Stimulated activated CD4-positive, alpha-beta T cell treated with anti-CD3 and anti-CD28 coated beads, Interleukin-12 subunit alpha, Interleukin-12 subunit beta, amount 100 ng/mL, for 48 hours (primary cell): ENCODE measurements at regions not wholly inside any gene's neighbourhood (a gene's known extent, or its start where the extent isn't known, plus 50 kb on each side); places are given as distances from the start of the nearest gene placed in this dataset.
A peak's percentile ranks its signal among the peaks of the same experiment; 100 is the strongest.

ENCODE experiments used
- DNase-seq, 3 donors: peaks; one replicate each; pipeline ENCODE4 v3.0.0-alpha.2; 2020; ENCODE audit warnings: low read depth in 2 of 3, low spot score in 1 of 3

DNA sequence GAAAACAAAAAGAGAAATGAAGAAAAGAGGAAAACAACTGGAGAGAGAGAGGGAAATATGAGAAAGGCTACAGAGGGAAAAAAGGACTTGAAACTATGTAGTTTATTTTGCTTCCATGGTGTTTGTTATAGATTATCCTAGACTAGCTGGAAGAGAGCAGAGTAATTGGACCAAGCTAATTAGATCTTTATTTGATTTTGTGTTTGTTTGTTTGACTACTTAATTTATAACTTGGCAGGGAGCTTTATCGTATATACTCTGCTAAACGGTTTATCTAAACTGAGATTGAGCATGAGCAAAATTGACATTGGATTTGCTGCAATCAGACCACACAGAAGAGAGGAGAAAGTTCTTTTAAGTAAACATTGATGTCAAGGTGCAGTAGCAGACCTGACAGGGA lies 443.8 kb upstream of the USP24 start:
- DNase-seq: no peak

DNA sequence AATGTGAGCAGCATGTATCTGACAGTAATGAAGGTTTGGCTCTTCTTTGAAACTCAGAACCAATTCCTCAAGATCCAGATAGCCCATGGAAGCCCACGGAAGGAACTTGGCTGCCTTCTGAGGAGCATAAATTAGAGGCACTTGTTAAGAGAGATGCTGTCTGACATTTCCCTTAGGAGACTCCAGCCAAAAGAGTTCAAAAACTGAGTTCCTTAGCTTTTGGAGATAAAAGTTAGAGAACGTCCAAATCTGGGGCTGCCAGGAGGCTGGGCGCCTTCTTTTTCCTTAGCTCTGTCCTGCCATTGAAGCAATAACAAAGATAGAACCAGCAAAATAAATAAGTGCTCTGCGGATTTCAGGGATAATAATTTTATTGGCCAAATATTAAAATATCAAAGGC lies 439.6 kb upstream of the USP24 start:
- DNase-seq: no peak

DNA sequence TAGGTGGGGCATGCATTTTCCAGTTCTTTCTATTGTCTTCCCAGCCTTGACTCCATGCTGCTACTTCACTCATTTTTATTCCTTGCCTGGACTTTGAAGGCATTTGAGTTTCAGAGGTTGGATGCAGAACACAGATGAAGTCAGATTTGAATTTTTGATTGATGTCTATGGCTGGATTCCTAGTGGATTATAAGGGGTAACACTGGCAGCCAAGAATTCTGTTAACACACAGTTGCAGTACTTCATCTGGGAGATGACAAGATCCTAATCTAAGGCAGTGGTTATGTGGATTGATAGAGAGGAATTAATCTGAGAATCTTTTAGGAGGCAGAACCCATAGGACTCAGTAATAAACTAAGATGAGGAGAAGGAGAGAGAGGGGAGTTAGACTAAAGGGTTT lies 439.0 kb upstream of the USP24 start:
- DNase-seq: no peak

- no peak for DNase-seq
Measured at GRCh38 chr1:55650444-55650843, 435.3 kb upstream of the USP24 start.

GRCh38 chr1:55646181-55646580 lies 431.0 kb upstream of the USP24 start:
- no peak for DNase-seq

DNA sequence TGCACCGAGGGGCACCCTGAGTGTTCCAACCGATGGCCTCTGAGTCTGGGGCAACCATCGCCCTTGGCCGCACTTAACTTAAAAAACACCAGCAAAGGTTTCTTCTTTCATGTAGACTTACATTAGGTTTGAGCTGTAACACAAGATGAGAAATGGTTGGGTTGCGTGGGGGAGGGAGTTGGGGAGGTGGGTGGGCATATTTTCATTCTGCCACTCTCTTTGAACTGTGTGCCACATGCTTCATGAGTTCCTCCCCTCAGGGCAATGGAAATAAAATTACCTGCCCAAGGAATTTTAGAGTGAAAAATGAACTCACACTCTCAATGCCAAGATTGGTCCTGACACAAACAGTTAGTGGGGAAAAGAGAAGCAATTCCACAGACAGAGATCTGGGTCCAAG lies 430.1 kb upstream of the USP24 start:
- no peak for DNase-seq

- DNase-seq: no peak
Measured at GRCh38 chr1:55641947-55642346, 426.8 kb upstream of the USP24 start.

DNA sequence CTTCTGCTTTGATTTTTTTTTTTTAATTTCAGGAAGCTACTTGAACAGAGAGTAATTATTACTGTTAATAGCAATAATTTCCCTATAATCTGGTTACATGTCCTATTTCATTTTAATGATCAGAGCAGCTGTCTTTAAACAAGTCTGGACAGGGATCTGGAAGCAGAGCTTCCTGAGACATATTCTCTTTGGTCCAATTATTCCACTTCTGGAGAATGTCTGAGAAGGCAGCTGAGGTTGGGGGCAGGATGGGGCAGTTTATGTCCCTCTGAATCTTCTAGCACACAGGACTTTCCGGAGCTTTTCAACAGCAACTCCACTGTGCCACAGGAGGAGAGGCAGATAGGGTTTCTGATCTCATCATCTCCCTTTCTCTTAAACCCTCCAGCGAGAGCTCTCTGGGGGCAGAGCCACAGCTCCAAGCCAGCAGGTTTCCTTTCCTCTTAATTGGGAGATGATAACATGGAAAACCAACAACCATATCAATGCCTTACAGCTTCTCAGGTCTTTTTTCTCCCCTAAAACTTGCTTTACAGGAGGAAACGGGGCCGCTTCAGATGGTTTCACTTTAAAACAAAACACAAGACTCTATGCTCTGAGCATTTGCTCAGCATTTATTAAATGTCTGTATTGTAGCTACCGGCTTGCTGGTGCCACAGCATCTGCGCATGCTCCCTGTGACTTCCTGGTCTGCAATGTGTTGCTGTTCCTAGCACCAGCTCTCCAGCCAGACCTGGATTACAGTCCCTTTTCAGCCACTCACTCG lies 425.7 kb upstream of the USP24 start:
- DNase-seq: peak in 1 of 3 donors; percentile 3

DNA sequence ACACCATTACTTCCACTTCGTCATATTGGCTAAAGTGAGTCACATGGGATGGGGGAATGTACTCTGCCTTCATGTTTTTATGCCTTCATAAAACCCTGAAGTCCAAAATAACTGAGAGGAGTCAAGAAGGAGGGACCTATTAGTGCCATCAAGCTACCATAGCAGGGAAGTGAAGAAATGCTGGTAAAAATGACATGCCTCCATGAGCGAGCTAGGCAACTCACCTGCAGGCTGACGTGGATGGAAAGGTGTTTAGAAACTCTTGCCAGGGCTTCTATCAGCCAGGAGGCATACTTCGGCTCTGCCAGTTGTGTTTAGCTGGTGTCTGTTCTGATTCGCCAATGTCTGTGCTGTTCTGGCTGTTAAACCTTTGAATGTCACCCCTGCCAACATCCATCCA lies 424.4 kb upstream of the USP24 start:
- no peak for DNase-seq

DNA sequence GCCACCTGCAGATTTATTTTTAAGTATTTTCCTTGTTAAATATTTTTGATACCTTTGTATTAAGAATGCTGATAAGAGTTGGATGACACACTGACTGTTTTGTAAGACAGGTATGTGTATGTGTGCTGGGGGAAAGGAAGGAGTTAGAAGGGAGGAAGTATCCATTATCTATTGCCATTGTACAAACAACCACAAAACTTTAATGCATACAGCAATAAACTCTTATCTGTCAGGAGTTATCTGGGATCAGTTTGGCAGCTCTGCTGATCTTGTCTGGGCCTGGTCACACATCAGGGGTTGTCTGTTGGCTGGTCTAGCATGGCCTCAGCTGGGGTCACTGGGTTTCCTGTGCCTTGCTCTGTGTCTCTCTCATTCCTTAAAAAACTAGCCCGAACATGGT lies 423.9 kb upstream of the USP24 start:
- no peak for DNase-seq

- DNase-seq: no peak
Measured at GRCh38 chr1:55636696-55637095, 421.5 kb upstream of the USP24 start.

- no peak for DNase-seq
Measured at GRCh38 chr1:55635856-55636255, 420.7 kb upstream of the USP24 start.

- no peak for DNase-seq
Measured at GRCh38 chr1:55634516-55634915, 419.4 kb upstream of the USP24 start.

GRCh38 chr1:55632906-55633305 lies 417.7 kb upstream of the USP24 start:
- DNase-seq: no peak

- DNase-seq: no peak
Measured at GRCh38 chr1:55632058-55632457, 416.9 kb upstream of the USP24 start.

DNA sequence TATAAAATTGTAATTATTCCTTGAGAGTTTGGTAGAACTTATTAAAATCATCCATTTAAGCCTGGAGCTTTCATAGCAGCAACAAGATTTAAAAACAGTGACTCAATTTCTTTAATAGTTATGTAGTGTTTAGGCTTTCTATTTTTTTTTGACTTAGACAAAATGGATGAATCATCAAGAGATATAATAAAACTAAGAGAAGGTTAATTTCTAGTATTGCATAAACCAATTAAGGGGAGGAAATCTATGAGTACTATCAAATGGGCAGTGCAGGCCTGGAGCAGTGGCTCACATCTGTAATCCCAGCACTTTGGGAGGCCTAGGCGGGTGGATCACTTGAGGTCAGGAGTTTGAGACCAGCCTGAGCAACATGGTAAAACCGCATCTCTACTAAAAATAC lies 416.3 kb upstream of the USP24 start:
- no peak for DNase-seq

DNA sequence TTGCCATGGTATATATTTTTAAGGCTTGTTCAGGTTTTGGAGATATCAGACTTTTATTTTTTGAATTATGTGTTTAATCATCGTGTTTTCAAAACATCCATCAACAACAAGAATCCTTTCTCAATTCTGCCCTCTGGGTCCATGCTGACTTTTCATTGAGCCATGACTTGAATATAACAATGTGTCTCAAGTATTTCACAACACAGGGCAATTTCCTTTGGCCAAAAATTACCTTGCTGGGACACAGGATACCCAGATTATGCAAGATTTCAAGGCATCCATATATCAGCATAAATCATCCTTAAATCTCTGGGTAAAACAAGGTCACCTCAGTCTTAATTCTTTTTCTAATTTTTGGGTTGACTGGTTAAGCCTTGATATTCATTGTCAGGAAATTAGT lies 411.2 kb upstream of the USP24 start:
- DNase-seq: no peak

GRCh38 chr1:55624766-55625165 lies 409.6 kb upstream of the USP24 start:
- DNase-seq: no peak

DNA sequence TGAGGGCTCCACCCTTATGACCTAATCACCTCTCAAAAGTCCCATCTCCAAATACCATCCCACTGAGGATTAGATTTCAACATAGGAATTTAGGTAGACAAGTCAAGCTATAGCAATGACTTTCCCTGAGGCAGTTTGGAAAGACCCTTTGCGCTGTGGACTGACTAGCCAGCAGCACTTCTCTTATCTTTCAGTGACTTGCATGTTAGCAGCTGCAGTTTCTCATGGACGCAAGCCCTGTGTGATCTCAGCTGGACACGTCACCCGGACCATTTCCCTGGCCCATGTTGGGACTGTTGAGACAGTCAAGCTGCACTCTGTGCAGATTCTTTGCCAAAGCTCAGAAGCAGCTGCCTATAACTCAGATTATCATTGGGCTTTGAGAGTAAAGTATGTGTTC lies 408.1 kb upstream of the USP24 start:
- DNase-seq: no peak

GRCh38 chr1:55622074-55622473 lies 406.9 kb upstream of the USP24 start:
- DNase-seq: no peak

DNA sequence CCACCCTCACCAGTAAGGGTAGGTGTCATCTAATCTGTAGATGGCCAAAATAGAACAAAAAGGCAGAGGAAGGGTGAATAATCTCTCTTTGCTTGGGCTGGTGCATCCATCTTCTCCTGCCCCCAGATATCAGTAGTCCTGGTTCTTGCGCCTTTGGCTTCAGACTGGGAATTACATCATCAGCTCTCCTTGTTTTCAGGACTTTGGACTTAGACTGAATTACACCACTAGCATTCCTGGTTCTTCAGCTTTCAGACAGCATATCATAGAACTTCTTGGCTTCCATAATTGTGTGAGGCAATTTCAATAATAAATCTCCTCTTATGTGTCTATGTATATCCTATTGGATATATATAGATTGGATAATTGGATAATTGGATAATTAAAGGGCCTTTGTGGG lies 403.0 kb upstream of the USP24 start:
- DNase-seq: no peak

DNA sequence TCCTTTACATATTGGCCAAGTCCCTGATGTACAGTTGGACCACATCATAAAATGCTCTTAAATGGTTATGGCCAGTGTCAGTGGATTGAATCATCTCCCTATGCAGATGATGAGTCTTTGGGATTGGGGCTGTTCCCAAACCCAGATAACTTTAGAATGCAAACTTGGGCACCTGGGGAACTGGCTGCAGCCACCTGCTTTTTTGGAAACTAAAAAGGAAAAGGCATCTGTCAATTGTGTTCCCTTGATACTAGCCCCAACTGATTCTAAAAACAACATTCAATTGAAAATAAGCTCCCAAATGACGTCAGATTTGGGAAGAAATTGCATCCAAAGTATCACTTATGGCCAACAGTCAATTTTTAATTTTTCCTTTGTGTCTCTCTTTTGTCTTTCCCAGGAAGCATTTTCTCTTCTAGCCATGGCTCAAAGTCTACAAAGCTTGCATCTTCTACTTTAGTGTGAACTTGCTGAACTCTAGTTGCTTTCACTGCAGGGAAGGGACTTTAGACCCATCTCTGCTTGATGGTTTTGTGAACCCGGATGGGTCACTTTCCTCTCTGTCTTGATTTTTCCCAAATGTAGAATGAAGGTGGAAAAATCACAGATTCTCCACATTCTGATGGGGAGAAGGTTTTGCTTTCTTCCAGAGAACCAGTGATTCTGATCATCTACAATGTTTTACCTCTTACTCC lies 402.3 kb upstream of the USP24 start:
- DNase-seq: no peak

DNA sequence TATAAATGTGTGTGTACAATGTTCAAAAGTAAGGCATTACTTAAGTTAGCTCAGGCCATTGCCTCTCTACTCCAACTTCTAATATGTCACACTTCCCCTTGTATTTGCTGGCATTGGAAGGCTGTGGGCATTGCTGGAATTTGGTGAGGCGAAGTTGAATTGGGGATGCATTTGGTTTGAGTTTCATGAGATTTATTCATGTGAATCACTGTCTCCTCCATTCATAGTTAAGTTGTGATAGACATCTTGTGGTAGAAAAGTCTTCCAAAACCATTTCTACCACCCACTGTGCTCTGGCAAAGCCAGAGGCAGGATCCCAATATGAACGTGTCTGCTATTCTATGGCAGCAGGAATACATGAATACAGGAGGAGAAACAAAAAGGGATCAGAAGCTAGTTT lies 397.8 kb upstream of the USP24 start:
- no peak for DNase-seq
